Forelimb muscle (tissue), 1 donor: ENCODE measurements at regions not wholly inside any gene's neighbourhood (a gene's known extent, or its start where the extent isn't known, plus 50 kb on each side); places are given as distances from the start of the nearest gene placed in this dataset.
"Not testable (repeated sequence)": the region's sequence is repeated elsewhere in the genome, so short reads cannot be mapped to it uniquely, and the experiment has no call there.

Source experiments
- DNase-seq: peaks from one replicate; pipeline ENCODE4 v3.0.0-alpha.2; 2013; ENCODE audit warnings: low read depth

DNA sequence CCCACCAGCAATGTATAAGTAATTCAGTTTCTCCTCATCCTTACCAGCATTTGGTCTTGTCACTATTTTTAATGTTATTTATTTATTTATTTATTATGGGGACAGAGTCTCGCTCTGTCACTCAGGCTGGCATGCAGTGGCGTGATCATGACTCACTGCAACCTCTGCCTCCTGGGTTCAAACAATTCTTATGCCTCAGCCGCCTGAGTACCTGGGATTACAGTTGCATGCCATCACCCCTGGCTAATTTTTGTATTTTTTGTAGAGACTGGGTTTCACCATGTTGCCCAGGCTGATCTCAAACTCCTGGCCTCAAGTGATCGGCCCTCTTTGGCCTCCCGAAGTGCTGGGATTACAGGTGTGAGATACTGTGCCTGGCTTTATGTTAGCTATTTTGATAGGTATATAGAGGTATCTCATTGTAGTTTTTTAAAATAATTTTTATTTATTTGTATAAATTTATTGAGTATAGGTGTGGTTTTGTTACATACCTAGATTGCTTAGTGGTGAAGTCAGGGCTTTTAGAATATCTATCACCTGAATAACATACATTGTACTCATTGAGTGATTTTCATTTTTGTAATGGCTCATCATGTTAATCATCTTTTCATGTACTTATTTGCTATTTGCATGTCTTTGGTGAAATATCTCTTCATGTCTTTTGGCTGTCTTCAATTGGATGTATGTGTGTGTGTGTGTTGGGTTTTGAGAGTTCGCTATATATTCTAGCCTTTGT is 53.3 kb downstream of the TANC2 start:
- no peak for DNase-seq

GRCh38 chr17:63022567-63022966 is 56.5 kb downstream of the TANC2 start:
- no peak for DNase-seq

DNA sequence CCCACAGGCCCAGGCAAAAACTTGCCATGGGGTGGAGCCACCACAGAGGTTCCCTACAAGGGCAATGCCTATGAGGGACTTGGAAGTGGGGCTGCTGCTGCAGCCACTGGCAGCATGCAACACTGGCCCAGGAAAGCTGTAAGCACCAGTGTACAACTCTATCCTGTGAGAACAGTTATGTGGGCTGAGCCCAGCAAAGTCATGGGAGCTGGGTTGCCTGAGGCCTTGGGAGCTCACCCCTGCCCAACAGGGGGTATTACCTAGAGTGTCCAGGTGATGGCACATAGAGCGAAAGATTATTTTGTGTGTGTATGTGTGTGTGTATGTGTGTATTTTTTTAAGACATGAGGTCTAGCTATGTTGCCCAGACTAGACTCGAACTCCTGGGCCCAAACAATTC is 57.0 kb downstream of the TANC2 start:
- no peak for DNase-seq

GRCh38 chr17:63024201-63024600 is 58.2 kb downstream of the TANC2 start:
- DNase-seq = no peak

- DNase-seq = no peak
Observed at GRCh38 chr17:63024716-63025115, 58.7 kb downstream of the TANC2 start.

DNA sequence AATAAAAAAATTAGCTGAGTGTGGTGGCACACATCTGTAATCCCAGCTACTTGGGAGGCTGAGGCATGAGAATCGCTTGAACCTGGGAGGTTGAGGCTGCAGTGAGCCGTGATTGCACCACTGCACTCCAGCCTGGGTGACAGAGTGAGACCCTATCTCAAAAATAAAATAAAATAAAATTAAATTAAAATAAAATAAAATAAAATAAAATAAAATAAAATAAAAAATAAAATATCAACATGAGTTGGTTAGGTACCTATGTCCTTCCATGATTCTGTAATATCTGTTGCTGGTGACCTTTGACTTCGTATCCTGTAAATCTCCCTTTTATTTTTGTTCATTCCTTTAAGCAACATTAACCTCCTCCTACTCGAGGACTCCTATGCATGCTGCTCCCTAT is 59.6 kb downstream of the TANC2 start:
- not testable (repeated sequence) for DNase-seq

GRCh38 chr17:63029541-63029940 is 63.5 kb downstream of the TANC2 start:
- DNase-seq = no peak

DNA sequence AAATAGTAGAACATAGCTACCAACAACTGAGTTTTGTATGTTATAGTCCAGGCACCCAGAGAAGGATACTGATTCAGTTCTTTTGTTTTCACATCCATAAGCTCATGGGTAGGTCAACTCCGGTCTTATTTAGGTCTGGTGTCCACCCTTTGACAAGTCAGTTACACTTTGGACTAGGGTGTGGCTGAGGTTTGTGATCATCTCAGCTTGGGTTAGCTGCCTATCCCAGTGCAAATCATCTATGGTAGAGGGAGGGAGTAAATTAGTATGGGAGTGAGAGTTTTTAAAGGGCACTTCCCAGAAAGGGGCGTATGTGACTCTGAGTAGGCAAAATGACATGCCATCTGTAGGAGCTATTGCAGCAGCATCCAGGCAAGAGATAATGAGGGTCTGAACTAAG is 66.1 kb downstream of the TANC2 start:
- DNase-seq = no peak

DNA sequence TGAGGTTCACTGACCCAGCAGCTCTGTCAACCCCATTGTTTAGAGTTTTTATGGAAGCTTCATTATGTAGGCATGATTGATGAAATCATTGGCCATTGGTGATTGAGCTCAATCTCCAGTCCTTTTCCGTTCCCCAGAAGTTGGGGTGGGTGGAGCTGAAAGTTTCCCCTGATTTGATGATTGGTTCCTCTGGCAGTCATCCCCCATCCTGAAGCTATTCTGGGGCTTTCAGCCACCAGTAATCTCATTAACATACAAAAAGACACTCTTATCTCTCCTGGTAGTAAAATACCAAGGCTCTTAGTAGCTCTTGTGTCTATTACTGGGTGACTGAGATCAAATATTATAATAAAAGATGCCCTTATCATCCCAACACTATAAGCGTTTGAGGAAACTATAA is 67.1 kb downstream of the TANC2 start:
- no peak for DNase-seq

- no peak for DNase-seq
Observed at GRCh38 chr17:63035271-63035670, 69.2 kb downstream of the TANC2 start.

DNA sequence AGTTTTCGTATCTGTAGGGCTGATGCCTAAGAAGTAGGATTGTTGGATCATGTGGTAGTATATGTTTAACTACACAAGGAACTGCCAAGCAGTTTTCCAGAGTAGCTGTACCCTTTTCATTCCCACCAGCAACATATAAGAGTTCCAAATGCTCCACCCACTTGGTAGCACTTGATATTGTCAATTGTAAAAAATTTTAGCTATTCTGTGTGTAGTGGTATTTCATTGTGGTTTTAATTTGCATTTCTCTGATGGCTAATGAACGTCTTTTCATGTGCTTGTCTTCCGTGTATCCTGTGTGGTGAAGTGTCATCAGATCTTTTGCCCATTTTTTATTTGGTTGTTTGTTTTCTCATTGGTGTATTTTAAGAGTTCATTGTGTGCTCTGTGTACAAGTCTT is 69.7 kb downstream of the TANC2 start:
- DNase-seq = no peak

DNA sequence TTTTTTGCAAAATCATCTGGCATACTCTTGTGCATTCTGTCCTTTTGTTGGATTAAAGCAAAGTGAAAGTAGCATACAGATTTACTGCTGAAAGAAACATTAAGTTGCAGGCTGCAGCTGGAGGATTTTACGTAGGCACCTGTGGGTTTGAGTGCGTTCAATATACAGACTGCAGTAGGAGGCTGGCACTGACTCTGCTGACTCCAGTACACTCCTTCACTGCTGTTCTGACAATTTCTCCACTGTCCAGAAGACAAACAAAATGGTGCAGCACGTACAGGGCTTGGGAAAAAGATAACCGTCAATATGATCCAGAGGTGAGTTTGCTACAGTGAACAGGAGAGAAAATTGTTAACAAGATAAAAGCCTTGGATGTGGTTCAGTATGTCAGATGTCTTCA is 73.3 kb downstream of the TANC2 start:
- no peak for DNase-seq

GRCh38 chr17:63039899-63040602 is 74.0 kb downstream of the TANC2 start:
- DNase-seq = no peak

DNA sequence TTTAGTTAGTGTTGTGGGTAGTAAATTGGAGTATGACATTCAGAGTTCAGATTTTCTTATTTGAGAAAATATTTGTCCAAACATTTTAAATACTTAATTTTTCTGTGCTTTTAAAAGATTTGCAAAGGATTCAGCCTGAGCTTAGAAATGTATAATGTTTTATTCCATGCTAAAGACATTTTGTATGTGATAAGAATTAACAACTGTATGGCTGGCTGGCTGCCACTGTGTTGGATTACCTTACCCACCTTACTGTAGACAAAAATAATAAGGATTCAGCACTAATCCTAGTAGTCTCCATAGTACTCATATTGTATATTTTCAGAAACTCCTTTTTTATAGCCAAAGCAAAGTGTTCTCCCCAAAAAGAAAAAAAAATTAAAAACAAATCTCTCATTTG is 74.8 kb downstream of the TANC2 start:
- no peak for DNase-seq

GRCh38 chr17:63041251-63041650 is 75.2 kb downstream of the TANC2 start:
- no peak for DNase-seq

DNA sequence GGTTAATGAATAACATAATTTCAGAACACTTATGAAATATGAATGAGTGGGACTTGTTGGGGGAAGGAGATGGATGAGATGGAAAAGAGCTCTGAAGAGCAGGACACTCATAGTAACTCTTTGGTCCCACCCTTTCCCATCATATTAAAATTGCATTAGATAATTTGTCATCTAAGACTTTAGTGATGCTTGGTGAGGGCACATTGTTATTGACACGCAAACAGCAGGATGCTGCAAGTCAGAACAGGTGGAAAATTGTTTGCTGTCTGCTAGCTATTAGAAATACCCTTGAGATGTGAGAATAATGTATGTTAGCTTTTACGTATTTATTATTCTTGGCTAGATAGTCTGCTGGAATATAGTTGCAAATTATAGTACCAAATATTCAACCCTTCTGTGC is 75.7 kb downstream of the TANC2 start:
- DNase-seq = no peak

DNA sequence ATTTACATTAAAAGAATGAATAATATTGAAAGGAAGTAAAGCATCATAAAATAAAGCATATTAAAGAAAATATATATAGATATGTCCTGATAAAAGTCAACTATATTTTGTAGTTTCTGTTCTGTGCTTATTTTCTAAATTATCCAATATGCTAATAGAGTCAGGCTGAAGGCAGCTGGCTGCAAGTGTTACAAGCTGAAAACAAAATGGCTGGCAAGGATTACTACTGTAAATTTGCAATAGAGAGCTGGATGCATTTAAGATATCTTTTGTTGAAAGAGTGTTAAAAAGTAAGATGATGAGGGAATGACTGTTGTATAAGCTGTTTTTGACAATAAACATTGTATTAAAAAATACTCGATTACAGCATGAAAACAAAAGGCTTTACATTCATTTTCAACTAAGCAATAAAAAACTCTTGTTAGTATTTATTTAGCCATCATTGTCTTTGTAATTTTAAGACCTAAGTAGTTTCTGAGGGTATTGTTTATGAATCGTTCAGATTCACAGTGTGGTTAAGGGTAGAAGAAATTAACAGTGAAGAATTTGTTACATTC is 76.3 kb downstream of the TANC2 start:
- no peak for DNase-seq

- not testable (repeated sequence) for DNase-seq
Observed at GRCh38 chr17:63057560-63057959, 91.5 kb downstream of the TANC2 start.

DNA sequence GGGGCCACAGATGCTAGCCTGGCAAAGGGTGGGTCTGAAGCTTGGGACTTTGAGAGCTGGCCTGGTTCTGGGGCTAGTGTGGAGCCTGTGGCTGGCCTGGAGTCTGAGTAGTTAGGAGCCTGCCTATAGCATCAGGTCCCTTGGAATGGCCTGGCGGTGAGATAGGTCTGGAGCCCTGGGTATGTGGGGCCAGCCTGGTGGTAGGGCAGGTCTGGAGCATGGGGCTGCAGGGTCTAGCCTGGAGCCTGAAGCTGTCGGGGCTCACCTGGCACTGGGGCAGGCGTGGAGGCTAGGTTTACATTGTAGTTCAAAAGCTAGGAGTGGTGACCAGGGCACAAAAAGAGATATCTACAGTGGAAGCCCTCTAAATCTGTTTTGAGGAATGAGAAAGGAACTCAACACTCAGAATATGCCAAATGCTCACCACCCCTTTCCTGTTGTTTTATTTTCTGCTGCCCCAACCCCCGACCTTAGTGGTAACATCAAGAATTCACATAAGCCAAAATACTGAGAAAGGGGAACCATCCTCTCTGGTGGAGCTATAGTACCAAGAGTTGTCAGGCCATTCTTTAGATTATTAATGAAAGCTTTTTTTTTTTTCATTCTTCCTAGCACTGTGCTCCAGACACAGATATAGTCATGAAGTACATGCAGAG is 100.3 kb downstream of the TANC2 start:
- DNase-seq = no peak

DNA sequence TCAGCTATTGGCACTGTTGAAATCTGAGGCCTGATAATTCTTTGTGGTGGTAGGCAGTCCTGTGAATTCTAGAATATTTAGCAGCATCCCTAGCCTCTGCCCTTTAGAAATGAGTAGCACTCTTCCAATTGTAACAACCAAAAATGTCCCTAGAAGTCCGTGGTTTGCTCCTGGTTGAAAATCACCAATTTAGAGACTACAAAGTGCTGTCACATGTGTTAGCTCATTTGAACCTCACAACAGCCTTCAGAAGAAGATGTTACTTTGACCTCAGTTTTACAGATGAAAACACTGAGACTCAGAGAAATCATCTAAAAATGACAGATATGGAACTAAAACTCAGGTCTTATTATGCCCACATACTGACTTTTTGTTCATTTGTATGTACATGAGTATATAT is 103.2 kb downstream of the TANC2 start:
- no peak for DNase-seq

GRCh38 chr17:63070031-63070430 is 104.0 kb downstream of the TANC2 start:
- DNase-seq = no peak

DNA sequence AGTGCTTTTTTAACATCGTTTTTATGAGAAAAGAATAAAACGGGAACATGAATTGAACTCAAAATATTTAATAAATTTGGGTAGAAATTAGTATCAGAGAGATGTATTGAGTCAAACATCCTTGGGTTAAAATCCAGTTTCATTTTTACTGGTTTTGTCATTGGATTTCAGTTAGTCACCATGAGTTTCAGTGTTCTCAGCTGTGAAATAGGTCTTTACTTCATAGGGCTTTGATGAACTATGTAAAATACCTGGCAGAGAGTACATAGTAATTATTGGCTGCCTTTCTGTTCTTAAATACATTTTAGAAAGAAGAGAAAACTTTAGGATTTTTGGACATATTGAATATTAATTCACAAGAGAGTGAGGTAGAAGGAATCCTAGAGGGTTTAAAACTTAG is 105.8 kb downstream of the TANC2 start:
- no peak for DNase-seq

- no peak for DNase-seq
Observed at GRCh38 chr17:63075969-63076368, 109.9 kb downstream of the TANC2 start.
